Esophagus muscularis mucosa (tissue), 4 donors: ENCODE measurements at regions not wholly inside any gene's neighbourhood (a gene's known extent, or its start where the extent isn't known, plus 50 kb on each side); places are given as distances from the start of the nearest gene placed in this dataset.
A peak's percentile ranks its signal among the peaks of the same experiment; 100 is the strongest.

Experiments
- DNase-seq: peaks from one replicate; pipeline ENCODE4 v3.0.0-alpha.2; 2017; ENCODE audit errors: extremely low spot score
- H3K27ac ChIP-seq, 4 donors: fragments of 200-600 bp; sonication (generic); replicated peaks in 1 of 4; 1 replicate in 3 of 4; 2 replicates in 1 of 4; pipeline ENCODE4 v1.5.1; 2016 to 2019; ENCODE audit warnings: mild to moderate bottlenecking in 1 of 4
- H3K27me3 ChIP-seq, 4 donors: fragments of 200-600 bp; sonication (generic); one replicate each; pipeline versions ENCODE4 v1.5.1 to v1.6.0; 2016 to 2019
- H3K36me3 ChIP-seq, 4 donors: fragments of 200-600 bp; sonication (generic); one replicate each; pipeline ENCODE4 v1.5.1; 2016 to 2019
- H3K4me1 ChIP-seq, 4 donors: fragments of 200-600 bp; sonication (generic); one replicate each; pipeline ENCODE4 v1.5.1; 2016 to 2019
- H3K4me3 ChIP-seq, 4 donors: fragments of 200-600 bp; sonication (generic); 1 replicate in 2 of 4; 2 replicates in 2 of 4; pipeline ENCODE4 v1.5.1; 2016 to 2019; ENCODE audit warnings: mild to moderate bottlenecking in 4 of 4, moderate library complexity in 1 of 4
- H3K9me3 ChIP-seq, 4 donors: fragments of 200-600 bp; sonication (generic); 1 replicate in 3 of 4; 2 replicates in 1 of 4; pipeline ENCODE4 v1.5.1; 2016 to 2019
- CTCF ChIP-seq, 3 experiments: fragments of 200-600 bp in 2 of 3; fragments of 450-650 bp in 1 of 3; sonication (generic) in 2 of 3; IDR thresholded peaks; one replicate each; pipeline ENCODE4 v1.5.1; 2017 to 2019; ENCODE audit warnings: antibody characterized with exemption in 3 of 3, mild to moderate bottlenecking in 2 of 3, moderate library complexity in 1 of 3
- EP300 ChIP-seq: sonication (generic); formaldehyde crosslinking; IDR thresholded peaks from one replicate; pipeline ENCODE4 v1.6.1; 2017; ENCODE audit warnings: antibody characterized with exemption
- POLR2A ChIP-seq: fragments of 450-650 bp; IDR thresholded peaks from one replicate; pipeline ENCODE4 v1.6.1; 2017; ENCODE audit warnings: antibody characterized with exemption, moderate library complexity, mild to moderate bottlenecking, low read depth
- POLR2AphosphoS5 ChIP-seq, 2 donors: sonication (generic); formaldehyde crosslinking; IDR thresholded peaks; one replicate each; pipeline ENCODE4 v1.6.1; 2017; ENCODE audit warnings: antibody characterized with exemption in 2 of 2
- WGBS: methylation state at CpG from one replicate; pipeline ENCODE4 v1.1.5; 2018; 5-methylcytosine and 5-hydroxymethylcytosine counted together
- intact Hi-C: fragments of 100-400 bp; cut with DNase I; formaldehyde crosslinking; loops from one replicate; pipeline ENCODE4 v1.15.1; 2023

GRCh38 chr18:46401486-46402070 lies 255.4 kb downstream of the LOXHD1 start:
- TF ChIP-seq EP300 (no peak), POLR2A (no peak), POLR2AphosphoS5 (IDR thresholded peaks at IDR 0.05) (no peak), CTCF (IDR thresholded peaks at IDR 0.05) (no peak)
- WGBS: 87% methylated on average over 5 of the region's 7 CpGs
- no peak for DNase-seq
- no peaks in the 10 kb centered on the region for H3K36me3 ChIP-seq
- peaks cover 6 to 14% (median 10%) of the 10 kb centered on the region in 4 donors for H3K4me1 ChIP-seq
- H3K4me3 ChIP-seq: no peak overlapping the region
- intact Hi-C loops: no loop called here
- H3K27me3 ChIP-seq: no peaks in the 10 kb centered on the region
- no peaks in the 10 kb centered on the region for H3K9me3 ChIP-seq
- no peak overlapping the region for H3K27ac ChIP-seq

GRCh38 chr18:46402396-46402795 lies 254.6 kb downstream of the LOXHD1 start:
- H3K36me3 ChIP-seq: no peaks in the 10 kb centered on the region
- WGBS: 84% methylated on average over 4 of the region's 4 CpGs
- peaks cover 14 to 21% (median 17%) of the 10 kb centered on the region in 4 donors for H3K4me1 ChIP-seq
- no peak overlapping the region for H3K4me3 ChIP-seq
- DNase-seq: no peak
- H3K27me3 ChIP-seq: no peaks in the 10 kb centered on the region
- no peak overlapping the region for H3K27ac ChIP-seq
- TF ChIP-seq POLR2A (no peak), CTCF (IDR thresholded peaks at IDR 0.05) (no peak), POLR2AphosphoS5 (IDR thresholded peaks at IDR 0.05) (no peak), EP300 (no peak)
- intact Hi-C loops: no loop called here
- no peaks in the 10 kb centered on the region for H3K9me3 ChIP-seq

GRCh38 chr18:46402945-46403344 lies 254.1 kb downstream of the LOXHD1 start:
- H3K9me3 ChIP-seq: no peaks in the 10 kb centered on the region
- H3K4me1 ChIP-seq: peaks cover 18 to 26% (median 23%) of the 10 kb centered on the region in 4 donors
- no peak overlapping the region for H3K4me3 ChIP-seq
- intact Hi-C loops: no loop called here
- H3K27ac ChIP-seq: no peak overlapping the region
- H3K27me3 ChIP-seq: no peaks in the 10 kb centered on the region
- H3K36me3 ChIP-seq: no peaks in the 10 kb centered on the region
- no peak for TF ChIP-seq EP300
- no peak for TF ChIP-seq POLR2A
- no peak for TF ChIP-seq POLR2AphosphoS5 (IDR thresholded peaks at IDR 0.05)
- TF ChIP-seq CTCF (IDR thresholded peaks at IDR 0.05): no peak
- no peak for DNase-seq
- WGBS: 70% methylated on average over 4 of the region's 4 CpGs

- Histone ChIP-seq H3K4me3 (no peak overlapping the region), H3K36me3 (no peaks in the 10 kb centered on the region), H3K27ac (peak overlapping the region in 2 of 4 donors; percentile 56 to 67), H3K9me3 (no peaks in the 10 kb centered on the region), H3K4me1 (peaks cover 28 to 52% (median 43%) of the 10 kb centered on the region in 4 donors), H3K27me3 (no peaks in the 10 kb centered on the region)
- TF ChIP-seq POLR2AphosphoS5 (IDR thresholded peaks at IDR 0.05) (no peak), CTCF (IDR thresholded peaks at IDR 0.05) (no peak), EP300 (no peak), POLR2A (no peak)
- WGBS: 94% methylated on average over 8 of the region's 9 CpGs
- intact Hi-C loops: no loop called here
- DNase-seq: no peak
Observed at GRCh38 chr18:46405832-46406538, 251.0 kb downstream of the LOXHD1 start.
